Lower leg skin (tissue), 4 donors: ENCODE measurements at regions not wholly inside any gene's neighbourhood (a gene's known extent, or its start where the extent isn't known, plus 50 kb on each side); places are given as distances from the start of the nearest gene placed in this dataset.

Experiments
- DNase-seq, 2 donors: peaks; one replicate each; pipeline ENCODE4 v3.0.0-alpha.2; 2019; ENCODE audit warnings: low spot score in 2 of 2
- H3K4me3 ChIP-seq: fragments of 200-600 bp; sonication (generic); 2 replicates; pipeline ENCODE4 v1.5.1; 2017; ENCODE audit warnings: mild to moderate bottlenecking, low read depth; ENCODE audit not compliant: poor library complexity, severe bottlenecking
- POLR2A ChIP-seq, 2 donors: fragments of 450-650 bp; IDR thresholded peaks; one replicate each; pipeline ENCODE4 v1.6.1; 2016 to 2017; ENCODE audit warnings: antibody characterized with exemption in 2 of 2, mild to moderate bottlenecking in 1 of 2, moderate library complexity in 1 of 2
- WGBS, 2 donors: methylation state at CpG; one replicate each; pipeline ENCODE4 v1.1.5; 2018; 5-methylcytosine and 5-hydroxymethylcytosine counted together
- intact Hi-C: fragments of 100-400 bp; cut with DNase I; formaldehyde crosslinking; loops from one replicate; pipeline ENCODE4 v1.15.0; 2023; ENCODE audit warnings: low total_unique reads
- TF ChIP-seq, protein P1 (sequence below), 3 donors: fragments of 450-650 bp; IDR thresholded peaks; one replicate each; pipeline ENCODE4 v1.5.1; 2016; ENCODE audit warnings: antibody characterized with exemption in 3 of 3, mild to moderate bottlenecking in 3 of 3, moderate library complexity in 2 of 3

- H3K4me3 ChIP-seq: no peak overlapping the region
- WGBS, 2 donors: 57 to 62% methylated on average over 4 to 7 of the region's 7 CpGs
- DNase-seq: no peak
- no peak for TF ChIP-seq POLR2A (IDR thresholded peaks at IDR 0.05)
- TF ChIP-seq, protein P1, sequence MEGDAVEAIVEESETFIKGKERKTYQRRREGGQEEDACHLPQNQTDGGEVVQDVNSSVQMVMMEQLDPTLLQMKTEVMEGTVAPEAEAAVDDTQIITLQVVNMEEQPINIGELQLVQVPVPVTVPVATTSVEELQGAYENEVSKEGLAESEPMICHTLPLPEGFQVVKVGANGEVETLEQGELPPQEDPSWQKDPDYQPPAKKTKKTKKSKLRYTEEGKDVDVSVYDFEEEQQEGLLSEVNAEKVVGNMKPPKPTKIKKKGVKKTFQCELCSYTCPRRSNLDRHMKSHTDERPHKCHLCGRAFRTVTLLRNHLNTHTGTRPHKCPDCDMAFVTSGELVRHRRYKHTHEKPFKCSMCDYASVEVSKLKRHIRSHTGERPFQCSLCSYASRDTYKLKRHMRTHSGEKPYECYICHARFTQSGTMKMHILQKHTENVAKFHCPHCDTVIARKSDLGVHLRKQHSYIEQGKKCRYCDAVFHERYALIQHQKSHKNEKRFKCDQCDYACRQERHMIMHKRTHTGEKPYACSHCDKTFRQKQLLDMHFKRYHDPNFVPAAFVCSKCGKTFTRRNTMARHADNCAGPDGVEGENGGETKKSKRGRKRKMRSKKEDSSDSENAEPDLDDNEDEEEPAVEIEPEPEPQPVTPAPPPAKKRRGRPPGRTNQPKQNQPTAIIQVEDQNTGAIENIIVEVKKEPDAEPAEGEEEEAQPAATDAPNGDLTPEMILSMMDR (IDR thresholded peaks at IDR 0.05): no peak
- intact Hi-C loops: no loop called here
Measured at GRCh38 chrX:69082753-69083150, 82.5 kb downstream of the PJA1 start.

- TF ChIP-seq, protein P1 (IDR thresholded peaks at IDR 0.05): no peak
- no peak for TF ChIP-seq POLR2A (IDR thresholded peaks at IDR 0.05)
- no peak overlapping the region for H3K4me3 ChIP-seq
- no peak for DNase-seq
- 41 to 69% methylated on average over 8 to 10 of the region's 10 CpGs for WGBS, 2 donors
- intact Hi-C loops: no loop called here
Measured at GRCh38 chrX:69082055-69082752, 83.0 kb downstream of the PJA1 start.

DNA sequence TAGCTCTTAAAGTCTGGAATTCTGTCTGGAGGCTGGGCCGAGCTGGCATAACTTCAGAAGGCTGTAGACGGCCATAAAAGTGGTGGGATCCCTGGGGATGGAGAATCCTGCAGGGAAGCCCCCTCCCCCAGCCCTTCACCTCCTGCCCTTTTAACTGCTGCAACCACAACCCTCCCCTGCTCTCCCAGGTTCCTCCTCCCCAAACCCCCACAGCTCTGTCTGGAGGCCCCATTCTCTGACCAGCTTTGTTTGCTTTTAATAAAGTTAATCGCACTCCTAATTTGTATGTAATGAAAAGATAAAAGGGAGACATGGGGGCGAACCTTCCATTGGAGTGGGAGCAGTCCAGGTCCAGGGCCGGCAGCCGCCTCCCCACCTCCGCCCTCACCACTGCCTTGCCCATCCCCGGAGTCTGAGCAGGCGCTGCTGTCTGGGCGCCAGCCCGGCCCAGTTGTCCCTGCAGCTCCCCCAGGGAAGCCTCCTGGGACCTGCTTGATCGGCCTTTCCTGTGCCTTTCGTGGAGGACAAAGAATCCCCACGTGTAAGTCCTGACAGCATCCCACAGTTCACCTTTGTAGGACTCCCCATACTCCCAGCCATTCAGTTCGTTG, 84.3 kb downstream of the PJA1 start:
- 63 to 72% methylated on average over 14 to 15 of the region's 15 CpGs for WGBS, 2 donors
- H3K4me3 ChIP-seq: no peak overlapping the region
- DNase-seq: no peak
- TF ChIP-seq, protein P1 (IDR thresholded peaks at IDR 0.05): no peak
- no peak for TF ChIP-seq POLR2A (IDR thresholded peaks at IDR 0.05)
- intact Hi-C loops: no loop called here

DNA sequence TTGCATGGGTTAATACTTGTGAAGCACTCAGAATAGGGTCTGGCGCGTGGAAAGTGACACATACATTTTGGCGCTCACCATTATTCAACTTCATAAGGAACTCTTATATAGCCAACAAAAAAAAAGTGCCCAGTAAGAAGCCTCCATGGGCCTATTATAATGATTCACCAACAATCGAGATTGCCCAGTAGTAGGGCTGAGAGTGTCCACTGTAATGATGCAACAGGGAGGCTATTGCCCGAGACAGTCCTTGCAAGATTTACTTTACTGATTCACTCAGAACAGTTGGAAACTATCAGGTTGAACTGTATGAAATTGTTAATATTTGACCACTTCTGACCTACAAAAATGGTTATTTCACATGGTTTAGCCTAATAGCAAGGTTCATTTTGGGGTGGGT, 86.0 kb downstream of the PJA1 start:
- no peak overlapping the region for H3K4me3 ChIP-seq
- no peak for TF ChIP-seq POLR2A (IDR thresholded peaks at IDR 0.05)
- TF ChIP-seq, protein P1 (IDR thresholded peaks at IDR 0.05): no peak
- intact Hi-C loops: no loop called here
- whole genome bisulfite sequencing, 2 donors: 85 to 90% methylated on average over 5 of the region's 5 CpGs
- no peak for DNase-seq

DNA sequence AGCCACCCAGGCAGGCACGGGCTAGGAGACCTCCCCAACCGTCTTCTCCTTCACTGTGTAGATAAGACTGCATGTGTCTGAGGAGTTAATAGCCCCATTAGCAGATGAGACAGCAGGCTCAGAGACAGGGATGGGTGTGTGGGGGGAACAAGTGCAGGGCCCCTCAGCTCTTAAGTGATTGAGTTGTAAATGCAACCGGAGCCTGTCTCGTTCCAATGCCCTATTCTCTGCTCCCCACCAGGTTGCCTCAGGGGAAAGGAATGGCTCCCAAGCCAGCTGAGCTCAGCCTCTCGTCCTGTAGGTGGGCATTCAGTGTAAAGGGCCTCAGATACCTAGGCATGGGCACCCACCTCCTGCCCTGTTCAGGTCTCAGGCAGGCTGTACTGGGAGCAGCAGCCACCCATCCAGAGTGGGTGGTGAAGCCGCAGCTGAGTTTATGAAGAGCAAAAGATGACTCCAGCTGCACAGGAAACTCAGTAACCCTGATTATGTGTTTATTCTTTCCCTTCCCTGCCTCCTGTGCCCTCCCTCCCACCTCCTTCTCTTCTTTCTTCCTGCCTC, 87.3 kb downstream of the PJA1 start:
- WGBS, 2 donors: 63 to 91% methylated on average over 4 to 6 of the region's 6 CpGs
- TF ChIP-seq, protein P1 (IDR thresholded peaks at IDR 0.05): no peak
- TF ChIP-seq POLR2A (IDR thresholded peaks at IDR 0.05): no peak
- no peak overlapping the region for H3K4me3 ChIP-seq
- intact Hi-C loops: no loop called here
- DNase-seq: no peak
